Stimulated activated CD8-positive, alpha-beta memory T cell treated with anti-CD3 and anti-CD28 coated beads, Interleukin-7, amount 100 ng/mL, for 1 hour (primary cell): ENCODE measurements at regions not wholly inside any gene's neighbourhood (a gene's known extent, or its start where the extent isn't known, plus 50 kb on each side); places are given as distances from the start of the nearest gene placed in this dataset.

ENCODE experiments used
- DNase-seq, 2 donors: peaks; one replicate each; pipeline ENCODE4 v3.0.0-alpha.2; 2020; ENCODE audit warnings: low read depth in 2 of 2

DNA sequence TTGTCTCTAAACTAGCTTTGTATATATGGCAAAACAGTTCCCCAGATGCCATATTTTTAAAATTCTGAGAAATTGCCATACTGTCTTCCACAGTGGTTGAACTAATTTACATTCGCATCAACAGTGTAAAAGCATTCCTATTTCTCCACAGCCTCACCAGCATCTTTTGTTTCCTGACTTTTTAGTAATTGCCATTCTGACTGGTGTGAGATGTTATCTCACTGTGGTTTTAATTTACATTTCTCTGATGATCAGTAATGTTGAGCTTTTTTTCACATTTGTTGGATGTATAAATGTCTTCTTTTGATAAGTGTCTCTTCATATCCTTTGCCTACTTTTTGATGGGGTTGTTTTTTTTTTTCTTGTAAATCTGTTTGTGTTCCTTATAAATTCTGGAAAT lies 1222.7 kb upstream of the CITED2 start:
- no peak for DNase-seq

DNA sequence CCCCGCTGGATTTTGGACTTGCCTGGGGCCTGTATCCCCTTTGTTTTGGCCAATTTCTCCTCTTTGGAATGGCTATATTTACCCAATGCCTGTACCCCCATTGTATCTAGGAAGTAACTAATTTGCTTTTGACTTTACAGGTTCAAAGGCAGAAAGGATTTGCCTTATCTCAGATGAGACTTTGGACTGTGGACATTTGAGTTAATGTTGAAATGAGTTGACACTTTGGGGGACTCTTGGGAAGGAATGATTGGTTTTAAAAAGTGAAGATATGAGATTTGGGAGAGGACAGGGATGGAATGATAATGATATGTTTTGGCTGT lies 1220.3 kb upstream of the CITED2 start:
- no peak for DNase-seq

DNA sequence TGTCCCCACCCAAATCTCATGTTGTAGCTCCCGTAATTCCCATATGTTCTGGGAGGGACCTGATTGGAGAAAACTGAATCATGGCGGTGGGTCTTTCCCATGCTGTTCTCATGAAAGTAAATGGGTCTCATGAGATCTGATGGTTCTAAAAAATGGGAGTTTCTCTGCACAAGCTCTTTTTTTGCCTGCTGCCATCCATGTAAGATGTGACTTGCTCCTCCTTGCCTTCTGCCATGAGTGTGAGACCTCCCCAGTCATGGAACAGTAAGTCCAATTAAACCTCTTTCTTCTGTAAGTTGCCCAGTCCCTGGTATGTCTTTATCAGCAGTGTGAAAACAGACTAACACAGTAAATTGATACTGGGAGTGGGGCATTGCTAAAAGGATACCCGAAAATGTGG lies 1218.4 kb upstream of the CITED2 start:
- no peak for DNase-seq

DNA sequence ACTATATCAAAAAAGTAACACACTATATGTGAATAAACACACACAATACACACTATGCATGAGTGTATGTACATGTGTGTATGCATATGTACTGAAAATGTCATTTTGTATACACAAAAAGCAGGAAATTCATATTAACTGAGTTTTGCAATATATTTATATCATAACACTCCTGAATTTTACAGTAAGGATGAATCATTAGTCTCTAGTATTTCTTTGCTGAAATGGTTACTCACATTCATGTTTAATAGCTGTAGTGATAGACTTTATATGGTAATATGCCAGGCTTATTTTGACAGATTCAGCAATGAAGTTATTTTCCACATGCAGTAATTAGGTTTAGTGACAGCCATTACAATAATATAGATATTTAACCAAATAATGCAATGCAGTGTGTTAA lies 1216.2 kb upstream of the CITED2 start:
- no peak for DNase-seq

DNA sequence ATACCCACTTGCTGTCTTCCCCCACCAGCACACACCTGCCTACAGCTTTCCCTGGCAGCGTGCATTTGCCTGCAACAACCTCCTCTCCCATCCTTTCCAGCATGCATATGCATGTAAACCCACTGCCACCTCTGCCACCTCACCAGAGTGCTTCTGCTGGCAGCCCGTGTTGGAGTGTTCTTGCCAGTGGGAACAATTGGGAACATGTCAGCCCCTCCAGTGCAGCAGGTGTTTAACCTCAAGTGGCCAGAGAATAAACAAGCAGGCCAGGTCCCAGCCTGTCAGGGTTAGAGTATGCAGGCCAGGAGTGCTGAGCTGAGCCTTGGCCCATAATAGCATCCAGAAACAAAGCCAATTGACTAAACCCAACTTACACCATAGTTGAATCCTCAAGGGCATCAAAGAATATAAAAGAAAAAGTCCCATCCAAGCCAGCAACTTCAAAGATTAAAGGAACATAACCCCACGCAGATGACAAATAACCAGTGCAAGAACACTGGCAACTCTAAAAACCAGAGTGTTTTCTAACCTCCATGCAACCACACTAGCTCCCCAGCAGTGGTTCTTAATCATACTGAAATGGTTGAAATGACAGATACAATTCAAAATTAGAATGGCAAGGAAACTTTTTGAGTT lies 1212.1 kb upstream of the CITED2 start:
- no peak for DNase-seq

DNA sequence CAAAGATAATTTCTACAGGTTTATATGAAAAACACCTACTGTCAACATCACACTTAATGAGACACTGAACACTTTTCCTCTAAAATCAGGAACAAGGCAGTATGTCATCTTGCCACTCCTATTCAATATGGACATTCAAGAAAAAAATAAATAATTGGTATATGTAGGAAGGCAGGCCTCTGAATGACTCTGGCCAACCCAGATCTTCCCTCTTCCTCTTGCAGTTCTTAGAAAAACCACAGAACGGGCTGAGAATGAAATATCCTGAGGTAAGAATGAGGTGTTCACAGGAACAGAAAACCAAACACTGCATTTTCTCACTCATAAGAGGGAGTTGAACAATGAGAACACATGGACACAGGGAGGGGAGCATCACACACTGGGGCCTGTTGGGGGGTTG lies 1207.2 kb upstream of the CITED2 start:
- no peak for DNase-seq

DNA sequence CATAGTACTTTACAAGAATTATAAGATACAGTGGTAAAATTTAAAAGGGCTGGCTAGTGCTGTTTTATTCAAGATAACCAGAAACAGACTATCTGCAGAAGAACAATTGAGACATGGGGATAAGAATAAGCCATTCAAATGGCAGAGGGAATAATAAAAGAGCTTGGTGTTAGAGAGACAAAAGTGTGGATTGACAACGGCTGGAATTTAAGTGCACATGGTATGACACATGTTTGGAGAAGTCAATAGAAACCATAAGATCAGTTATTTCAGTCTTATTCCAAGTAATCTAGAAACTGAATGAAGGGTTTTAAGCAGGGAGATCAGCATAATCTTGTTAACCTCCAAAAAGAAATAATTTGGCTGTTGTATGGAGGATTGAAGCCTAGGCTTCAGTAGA lies 1205.5 kb upstream of the CITED2 start:
- no peak for DNase-seq

DNA sequence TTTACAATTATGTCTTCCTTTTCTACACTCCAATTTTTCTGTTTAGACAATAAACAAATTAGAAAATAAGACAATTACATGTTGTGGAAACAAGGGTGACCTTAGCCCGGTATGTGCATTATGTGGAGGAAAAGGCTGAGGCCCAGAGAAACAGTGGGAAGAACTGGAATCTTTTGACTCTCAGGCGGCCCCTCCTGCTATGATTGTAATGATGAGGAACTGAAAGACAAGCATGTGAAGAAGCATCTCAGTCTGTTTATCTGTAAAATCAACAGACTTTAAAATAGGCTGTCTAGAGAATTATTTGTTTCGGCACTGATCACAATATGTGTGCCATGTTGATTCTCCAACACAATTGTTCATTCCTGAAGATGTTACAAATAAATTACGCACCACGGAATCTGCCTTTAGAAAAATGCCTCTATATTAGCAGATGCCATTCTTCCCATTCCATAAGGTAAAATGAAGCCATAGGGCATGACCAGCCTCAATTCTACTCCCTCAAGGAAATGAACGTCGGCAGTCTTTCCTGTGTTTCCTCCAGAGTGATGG lies 1201.6 kb upstream of the CITED2 start:
- DNase-seq, result no peak

DNA sequence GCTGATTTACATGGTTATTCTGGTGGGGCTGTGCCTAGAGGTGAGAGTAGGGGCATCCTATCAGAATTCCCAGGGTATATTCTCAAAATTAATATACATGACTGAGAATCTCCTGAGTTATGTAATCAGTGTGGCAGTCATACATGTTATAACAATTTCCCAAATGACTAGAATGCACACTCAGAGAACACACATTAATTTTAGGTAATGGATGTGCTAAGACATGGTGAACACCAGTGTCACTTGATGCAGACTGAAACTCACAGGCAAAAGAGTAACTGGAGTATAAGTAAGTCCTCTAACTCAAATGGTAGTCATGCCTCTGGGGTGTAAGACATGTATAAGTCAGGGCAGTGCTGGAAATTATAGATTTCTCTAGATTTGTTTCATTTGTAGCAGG lies 1198.4 kb upstream of the CITED2 start:
- DNase-seq, result no peak

DNA sequence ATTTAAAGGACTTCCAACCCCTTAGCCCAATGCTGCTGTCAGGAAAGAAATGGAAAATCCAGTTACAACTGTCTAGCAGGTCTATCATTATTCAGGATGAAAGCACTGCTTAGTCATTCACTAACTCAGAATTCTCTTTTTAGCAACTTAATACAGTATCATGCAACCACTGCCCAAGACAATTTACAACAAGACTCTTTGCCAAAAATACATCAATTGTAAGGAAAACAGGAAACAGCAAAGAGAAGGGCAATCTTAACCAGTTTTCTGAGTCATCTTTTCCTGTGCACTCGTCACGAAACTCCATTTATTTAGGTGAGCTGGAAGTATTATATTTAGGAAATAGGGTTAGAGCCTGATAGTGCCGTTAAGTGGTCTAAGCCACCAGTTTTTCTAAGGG lies 1197.7 kb upstream of the CITED2 start:
- DNase-seq, result no peak

DNA sequence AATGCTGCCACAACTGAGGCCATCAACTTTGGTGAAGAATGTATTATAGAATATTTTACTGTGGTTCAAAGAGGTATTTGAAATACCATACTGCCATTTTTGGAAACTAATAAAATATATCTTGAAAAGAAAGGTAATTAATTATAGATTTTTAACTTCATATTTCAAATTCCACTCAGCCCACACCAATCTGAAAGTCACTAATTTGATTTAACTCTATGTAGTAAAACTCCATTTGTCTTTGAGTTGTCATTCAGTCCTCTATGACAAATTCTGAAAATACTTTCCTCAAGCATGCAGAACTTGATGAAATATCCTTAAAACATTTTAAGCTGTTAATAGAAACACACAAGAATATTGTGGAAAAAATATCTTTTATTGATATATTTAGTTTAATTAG lies 1196.7 kb upstream of the CITED2 start:
- no peak for DNase-seq

DNA sequence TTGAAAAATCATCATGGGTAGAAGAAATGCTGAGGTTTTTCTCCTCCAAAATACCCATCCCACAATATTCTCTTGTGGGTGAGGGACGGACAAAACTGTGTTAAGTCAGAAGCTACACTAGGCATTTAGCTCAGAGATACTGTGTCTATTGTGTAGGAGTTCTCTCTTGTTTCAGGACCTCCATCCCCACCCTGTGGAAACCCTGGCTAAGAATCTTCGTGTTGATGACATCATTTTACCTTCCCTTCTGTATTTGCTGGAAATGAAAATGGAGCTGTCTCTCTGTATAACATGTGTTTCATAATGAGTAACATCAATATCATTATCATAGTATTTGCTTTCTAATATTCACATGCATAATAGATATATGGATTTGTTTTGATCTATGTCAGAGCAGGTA lies 1193.0 kb upstream of the CITED2 start:
- DNase-seq, result no peak

DNA sequence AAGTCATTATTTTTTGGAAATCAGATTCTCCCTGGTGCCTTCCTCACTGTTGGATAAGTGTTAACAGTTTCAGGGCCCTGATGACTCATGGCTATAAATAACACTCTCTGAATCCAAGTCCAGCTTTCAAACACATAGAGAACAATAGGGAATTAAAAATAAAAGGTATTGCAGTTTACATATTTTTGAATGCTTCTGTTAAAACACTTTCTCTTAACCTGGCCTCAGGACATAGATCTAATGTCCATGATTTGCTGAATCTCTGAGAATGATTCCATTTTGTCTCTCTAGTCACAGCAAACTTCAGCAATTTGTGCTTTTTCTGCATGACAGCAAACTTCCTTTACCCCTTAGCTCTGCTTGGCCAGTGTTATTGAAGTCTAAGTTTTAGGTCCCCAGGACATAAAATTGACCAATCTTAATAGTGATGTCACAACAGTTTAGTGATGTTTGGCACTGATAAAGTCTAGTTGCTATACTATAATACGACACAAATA lies 1192.4 kb upstream of the CITED2 start:
- DNase-seq, result no peak

DNA sequence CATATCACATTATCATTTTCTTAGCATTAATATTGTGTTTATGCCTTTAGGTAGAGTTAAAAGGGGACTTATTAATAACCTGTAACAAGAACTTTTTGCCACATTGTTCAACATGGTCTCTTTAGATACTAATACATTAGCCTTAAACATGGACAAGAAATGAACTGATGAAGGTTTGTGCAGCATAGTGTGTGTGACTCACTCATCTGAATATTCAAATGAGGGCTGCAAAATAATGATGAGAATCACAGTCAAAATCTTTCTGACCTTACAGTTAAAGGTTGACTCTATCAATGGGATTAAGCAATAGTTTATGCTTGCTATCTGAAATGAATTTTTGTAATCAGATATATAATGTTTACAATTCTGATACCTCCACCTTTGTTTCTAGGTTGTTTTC lies 1189.3 kb upstream of the CITED2 start:
- DNase-seq, result no peak

DNA sequence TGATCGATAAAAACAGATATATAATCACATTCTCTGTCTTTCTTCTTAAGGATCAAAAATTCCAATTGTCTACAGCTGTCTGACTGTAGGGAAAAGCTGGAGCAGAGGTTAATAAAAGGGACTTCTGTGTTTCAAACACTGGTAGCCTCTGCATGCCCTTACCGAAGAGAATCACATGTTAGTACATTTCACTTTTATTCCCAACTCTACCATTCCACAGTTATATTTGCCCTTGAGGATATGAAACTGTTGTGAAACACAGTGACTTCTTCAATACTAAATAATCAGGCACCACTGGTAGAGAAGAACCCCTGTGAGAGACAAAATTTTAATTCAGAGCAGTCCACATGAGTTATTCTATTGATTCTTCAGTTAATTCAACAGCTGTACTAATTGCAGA lies 1187.3 kb upstream of the CITED2 start:
- DNase-seq, result no peak

DNA sequence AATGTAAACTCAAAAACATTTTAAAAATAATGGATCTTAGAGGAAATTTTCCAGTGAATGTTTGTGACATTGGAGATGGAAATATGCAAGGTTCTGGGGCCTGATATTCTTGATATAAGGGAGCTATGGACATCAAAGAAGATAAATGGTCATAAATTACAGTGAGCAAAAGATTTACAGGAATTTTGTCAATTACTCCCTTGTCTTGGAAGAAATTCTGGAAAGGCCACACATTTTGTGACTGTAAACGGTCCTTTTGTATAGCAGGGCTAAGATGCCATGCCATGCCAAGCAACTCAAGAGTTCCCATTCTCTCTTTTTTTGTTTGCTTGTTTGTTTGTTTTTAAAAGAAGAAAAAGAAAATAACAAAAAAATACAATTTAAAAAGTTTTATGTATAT lies 1186.2 kb upstream of the CITED2 start:
- DNase-seq, result no peak

DNA sequence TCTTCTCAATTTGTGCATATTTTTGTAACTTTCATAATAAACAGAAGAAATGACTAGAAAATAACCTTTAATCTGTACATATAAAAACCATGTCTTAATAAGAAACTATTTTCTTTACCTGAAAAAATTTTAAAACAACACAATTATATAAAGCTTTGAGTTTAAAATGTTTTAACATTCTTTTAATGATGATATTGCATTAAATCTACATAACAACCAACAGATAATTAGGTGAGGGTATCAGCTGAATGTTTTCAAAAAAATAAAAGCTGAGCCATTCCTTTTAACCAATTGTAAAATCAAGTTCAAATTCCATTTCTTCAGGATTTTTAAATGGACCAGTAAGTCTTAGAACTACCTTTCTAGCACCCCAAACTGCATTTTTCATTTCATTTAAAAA lies 1185.0 kb upstream of the CITED2 start:
- no peak for DNase-seq

DNA sequence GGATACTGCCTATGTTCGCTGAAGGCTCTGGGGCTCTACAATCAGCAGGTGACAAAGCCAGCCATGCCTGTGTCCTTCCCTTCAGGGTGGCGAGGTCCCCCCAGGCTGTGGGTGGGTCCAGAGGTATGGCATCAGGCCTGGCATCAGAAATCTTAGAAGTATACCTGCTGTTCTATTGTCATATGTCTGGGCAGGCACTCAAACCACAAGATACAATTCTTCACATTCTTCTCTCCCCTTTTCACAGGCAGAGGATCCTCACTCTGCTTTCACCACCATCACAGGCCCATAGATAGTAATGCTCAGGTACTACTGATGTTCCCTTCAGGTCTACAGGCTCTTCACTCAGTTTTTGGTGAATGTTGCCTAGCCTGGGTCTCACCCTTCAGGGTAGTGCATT lies 1180.0 kb upstream of the CITED2 start:
- no peak for DNase-seq

DNA sequence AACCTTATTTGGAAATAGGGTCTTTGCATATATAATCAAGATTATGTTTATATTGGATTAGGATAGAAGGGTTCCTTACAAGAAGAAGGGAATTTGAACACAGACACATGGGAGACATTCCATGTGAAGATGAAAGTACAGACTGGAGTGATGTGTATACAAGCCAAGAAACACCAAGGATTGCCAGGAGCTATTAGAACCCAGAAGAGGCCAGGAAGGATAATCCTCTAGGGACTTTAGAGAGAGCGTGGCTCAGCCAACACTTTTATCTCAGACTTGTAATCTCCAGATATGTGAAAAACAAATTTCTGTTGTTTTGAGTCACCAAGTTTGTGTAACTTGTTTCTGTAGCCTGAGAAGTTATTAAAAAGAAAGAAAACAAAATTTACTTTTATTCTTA lies 1173.9 kb upstream of the CITED2 start:
- DNase-seq, result no peak

DNA sequence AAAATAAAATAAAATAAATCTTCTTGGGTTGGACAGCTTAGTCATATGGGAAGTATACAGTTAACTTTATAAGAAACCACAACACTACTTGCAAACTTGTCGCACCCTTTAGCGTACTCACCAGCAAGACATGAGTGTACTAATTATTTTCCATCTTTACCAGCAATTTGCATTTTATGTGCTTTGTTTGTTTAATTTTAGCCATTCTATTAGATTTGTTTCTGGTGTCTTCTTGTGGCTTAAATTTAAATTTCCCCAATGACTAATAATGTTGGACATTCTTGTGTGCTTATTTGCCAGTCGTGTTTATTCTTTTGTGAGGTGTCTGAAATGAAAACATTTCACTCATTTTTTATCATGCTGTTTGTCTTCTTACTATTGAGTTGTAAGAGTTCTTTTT lies 1172.2 kb upstream of the CITED2 start:
- DNase-seq, result no peak

DNA sequence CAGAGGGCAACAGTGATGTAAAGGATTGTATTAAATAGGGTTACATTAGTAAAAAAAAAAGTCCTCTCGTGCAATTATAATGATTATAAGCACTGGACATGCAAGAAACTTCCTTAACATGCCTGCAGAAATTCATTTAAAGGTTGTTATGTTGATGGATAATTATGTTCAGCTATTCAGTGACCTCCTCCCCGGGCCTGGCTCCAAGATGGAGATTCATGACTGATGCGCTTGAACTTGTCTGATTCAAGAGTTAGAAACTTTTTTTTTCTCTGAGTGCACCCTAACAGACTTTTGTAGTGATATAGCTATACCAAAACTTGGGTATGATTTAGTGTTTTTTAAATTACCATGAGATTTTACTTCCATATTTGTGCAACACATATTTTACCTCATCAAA lies 1170.0 kb upstream of the CITED2 start:
- DNase-seq, result no peak

DNA sequence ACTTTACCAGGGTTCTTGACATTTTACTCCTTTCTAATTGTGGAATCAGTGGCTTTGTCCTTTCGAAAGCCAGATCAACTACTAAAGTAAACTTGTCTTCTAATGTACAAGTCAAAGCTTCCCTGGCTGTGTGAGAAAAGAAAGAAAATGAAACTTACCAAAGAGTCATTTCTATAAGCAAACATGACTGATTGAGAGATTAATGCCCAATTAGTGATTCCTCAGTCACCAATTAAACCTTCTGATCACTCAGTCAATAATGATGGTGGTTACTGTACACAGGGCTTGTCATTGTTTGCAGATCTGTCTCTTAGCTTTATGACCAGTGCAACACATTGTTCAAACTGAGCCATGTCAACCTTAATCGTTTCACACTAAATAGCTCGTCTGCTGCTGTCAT lies 1168.4 kb upstream of the CITED2 start:
- no peak for DNase-seq

DNA sequence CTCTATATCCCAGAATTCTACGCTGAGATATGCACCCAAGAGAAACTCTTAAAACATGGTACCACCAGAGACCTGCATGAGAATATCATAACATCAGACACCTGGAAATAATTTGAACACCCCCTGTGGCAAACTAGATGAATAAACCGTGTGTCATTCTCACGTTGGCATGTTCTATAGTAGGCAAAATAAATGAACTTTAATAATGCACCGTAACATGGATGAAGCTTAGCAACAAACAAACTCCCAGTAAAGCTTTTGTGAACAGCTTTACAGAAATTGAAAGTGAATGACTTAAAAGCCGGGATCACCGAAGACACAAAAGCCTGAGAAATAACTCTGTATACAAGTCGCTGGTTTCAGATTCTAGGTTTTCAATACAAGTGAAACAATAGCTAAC lies 1166.8 kb upstream of the CITED2 start:
- DNase-seq, result no peak

DNA sequence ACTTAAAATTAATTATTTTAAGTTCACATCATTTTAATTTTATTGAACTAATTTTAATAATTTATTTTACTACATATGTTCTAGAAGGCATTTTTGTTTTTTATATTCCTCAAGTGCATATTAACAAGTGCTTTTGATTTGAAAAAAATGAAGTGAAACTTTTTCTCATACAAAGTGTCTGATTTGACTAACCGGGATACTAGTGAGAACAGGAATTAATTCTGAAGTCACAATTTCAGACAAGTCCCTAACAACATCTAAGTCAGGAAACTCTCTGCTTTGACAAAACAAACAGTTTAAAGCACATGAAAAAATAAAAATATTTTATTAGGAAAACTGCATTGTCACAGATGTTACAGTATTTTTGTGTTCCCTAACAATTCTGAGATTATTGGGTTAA lies 1166.3 kb upstream of the CITED2 start:
- no peak for DNase-seq
